Fibroblast of lung (primary cell): ENCODE measurements at regions not wholly inside any gene's neighbourhood (a gene's known extent, or its start where the extent isn't known, plus 50 kb on each side); places are given as distances from the start of the nearest gene placed in this dataset.

Experiments
- DNase-seq, 2 donors: peaks; one replicate each; pipeline versions ENCODE4 v3.0.0 to v3.0.0-alpha.2; 2010; ENCODE audit warnings: low read depth in 2 of 2
- H2AFZ ChIP-seq: 2 replicates; pipeline ENCODE4 v1.5.1; 2012; ENCODE audit warnings: low read length, control low read depth, inconsistent platforms
- H3K27ac ChIP-seq: 2 replicates; pipeline ENCODE4 v1.5.1; 2011; ENCODE audit warnings: low read length, control low read depth; ENCODE audit not compliant: insufficient read depth
- H3K27me3 ChIP-seq: 2 replicates; pipeline ENCODE4 v1.5.1; 2011; ENCODE audit warnings: mild to moderate bottlenecking, low read length; ENCODE audit not compliant: control insufficient read depth, insufficient read depth
- H3K36me3 ChIP-seq: 2 replicates; pipeline ENCODE4 v1.5.1; 2011; ENCODE audit warnings: low read length; ENCODE audit not compliant: control insufficient read depth, insufficient read depth
- H3K4me1 ChIP-seq: 2 replicates; pipeline ENCODE4 v1.5.1; 2011; ENCODE audit warnings: low read length; ENCODE audit not compliant: control insufficient read depth, insufficient read depth; ENCODE audit errors: extremely low read depth
- H3K4me2 ChIP-seq: 2 replicates; pipeline ENCODE4 v1.5.1; 2011; ENCODE audit warnings: low read length, control low read depth; ENCODE audit not compliant: insufficient read depth; ENCODE audit errors: extremely low read depth
- H3K4me3 ChIP-seq, 4 experiments: fragments of 200-600 bp in 1 of 4; sonication (generic) in 1 of 4; replicated peaks in 1 of 4; 2 replicates each; pipeline ENCODE4 v1.5.1; 2011 to 2016; ENCODE audit warnings: low read length in 4 of 4, low read depth in 3 of 4, mild to moderate bottlenecking in 3 of 4, control low read depth in 2 of 4, inconsistent platforms in 1 of 4, mixed read lengths in 1 of 4; ENCODE audit not compliant: insufficient read depth in 1 of 4; ENCODE audit errors: control extremely low read depth in 1 of 4
- H3K79me2 ChIP-seq: 2 replicates; pipeline ENCODE4 v1.5.1; 2012; ENCODE audit warnings: mild to moderate bottlenecking, low read length, inconsistent platforms; ENCODE audit not compliant: control insufficient read depth, insufficient read depth
- H3K9ac ChIP-seq: 2 replicates; pipeline ENCODE4 v1.5.1; 2011; ENCODE audit warnings: mild to moderate bottlenecking, low read length, control low read depth; ENCODE audit not compliant: insufficient read depth
- H3K9me3 ChIP-seq: 2 replicates; pipeline ENCODE4 v1.5.1; 2012; ENCODE audit warnings: low read depth, low read length; ENCODE audit not compliant: control insufficient read depth, insufficient read depth
- H4K20me1 ChIP-seq: 2 replicates; pipeline ENCODE4 v1.5.1; 2011; ENCODE audit warnings: low read length; ENCODE audit not compliant: control insufficient read depth, insufficient read depth; ENCODE audit errors: extremely low read depth
- CTCF ChIP-seq, 2 donors: IDR thresholded peaks in 1 of 2; conservative IDR thresholded peaks in 1 of 2; 1 replicate in 1 of 2; 2 replicates in 1 of 2; pipeline ENCODE4 v1.5.1; 2011 to 2012; ENCODE audit warnings: low read length in 2 of 2, control low read depth in 1 of 2, inconsistent platforms in 1 of 2, low read depth in 1 of 2, mild to moderate bottlenecking in 1 of 2
- EZH2 ChIP-seq: IDR thresholded peaks from 2 replicates; pipeline ENCODE4 v1.5.1; 2012; ENCODE audit warnings: low read length, control low read depth, mild to moderate bottlenecking; ENCODE audit errors: missing control alignments

- H3K27ac ChIP-seq = no peak overlapping the region
- H3K79me2 ChIP-seq = no peaks in the 10 kb centered on the region
- H4K20me1 ChIP-seq = no peaks in the 10 kb centered on the region
- no peaks in the 10 kb centered on the region for H3K36me3 ChIP-seq
- H2AFZ ChIP-seq = no peak overlapping the region
- no peak for DNase-seq
- no peaks in the 10 kb centered on the region for H3K9me3 ChIP-seq
- no peak overlapping the region for H3K9ac ChIP-seq
- TF ChIP-seq EZH2 (no peak), CTCF (conservative IDR thresholded peaks at IDR 0.05 in 1 of 2, IDR thresholded peaks at IDR 0.05 in 1 of 2; ENCODE audit: low read depth in 1 of 2, low read length in 2 of 2) (no peak)
- H3K4me2 ChIP-seq = no peak overlapping the region
- H3K4me1 ChIP-seq = no peaks in the 10 kb centered on the region
- no peaks in the 10 kb centered on the region for H3K27me3 ChIP-seq
- no peak overlapping the region for H3K4me3 ChIP-seq
These were observed 224.0 kb upstream of the SNX7 start for GRCh38 chr1:98437540-98437939.

- Histone ChIP-seq H3K9ac (no peak overlapping the region), H2AFZ (no peak overlapping the region), H3K36me3 (no peaks in the 10 kb centered on the region), H4K20me1 (no peaks in the 10 kb centered on the region), H3K27me3 (no peaks in the 10 kb centered on the region), H3K9me3 (no peaks in the 10 kb centered on the region), H3K4me1 (no peaks in the 10 kb centered on the region), H3K79me2 (no peaks in the 10 kb centered on the region), H3K4me2 (no peak overlapping the region), H3K4me3 (no peak overlapping the region), H3K27ac (no peak overlapping the region)
- no peak for DNase-seq
- TF ChIP-seq CTCF (conservative IDR thresholded peaks at IDR 0.05 in 1 of 2, IDR thresholded peaks at IDR 0.05 in 1 of 2; ENCODE audit: low read depth in 1 of 2, low read length in 2 of 2) (no peak), EZH2 (no peak)
These were observed 224.5 kb upstream of the SNX7 start for GRCh38 chr1:98437011-98437410.

- Histone ChIP-seq H3K27ac (no peak overlapping the region), H3K4me1 (no peaks in the 10 kb centered on the region), H3K27me3 (no peaks in the 10 kb centered on the region), H3K4me3 (no peak overlapping the region), H3K36me3 (no peaks in the 10 kb centered on the region), H3K9ac (no peak overlapping the region), H3K79me2 (no peaks in the 10 kb centered on the region), H2AFZ (no peak overlapping the region), H3K4me2 (no peak overlapping the region), H4K20me1 (no peaks in the 10 kb centered on the region), H3K9me3 (no peaks in the 10 kb centered on the region)
- DNase-seq = no peak
- TF ChIP-seq CTCF (conservative IDR thresholded peaks at IDR 0.05 in 1 of 2, IDR thresholded peaks at IDR 0.05 in 1 of 2; ENCODE audit: low read depth in 1 of 2, low read length in 2 of 2) = no peak
- TF ChIP-seq EZH2 = no peak
These were observed 231.5 kb upstream of the SNX7 start for GRCh38 chr1:98429965-98430443.
